Amniotic stem cell (primary cell): ENCODE measurements at regions not wholly inside any gene's neighbourhood (a gene's known extent, or its start where the extent isn't known, plus 50 kb on each side); places are given as distances from the start of the nearest gene placed in this dataset.

Experiments used
- DNase-seq: peaks from one replicate; lab custom pipeline; 2025; lab: John Stamatoyannopoulos, UW

GRCh38 chr14:38847161-38847560 is 255.9 kb downstream of the SEC23A start:
- no peak for DNase-seq

DNA sequence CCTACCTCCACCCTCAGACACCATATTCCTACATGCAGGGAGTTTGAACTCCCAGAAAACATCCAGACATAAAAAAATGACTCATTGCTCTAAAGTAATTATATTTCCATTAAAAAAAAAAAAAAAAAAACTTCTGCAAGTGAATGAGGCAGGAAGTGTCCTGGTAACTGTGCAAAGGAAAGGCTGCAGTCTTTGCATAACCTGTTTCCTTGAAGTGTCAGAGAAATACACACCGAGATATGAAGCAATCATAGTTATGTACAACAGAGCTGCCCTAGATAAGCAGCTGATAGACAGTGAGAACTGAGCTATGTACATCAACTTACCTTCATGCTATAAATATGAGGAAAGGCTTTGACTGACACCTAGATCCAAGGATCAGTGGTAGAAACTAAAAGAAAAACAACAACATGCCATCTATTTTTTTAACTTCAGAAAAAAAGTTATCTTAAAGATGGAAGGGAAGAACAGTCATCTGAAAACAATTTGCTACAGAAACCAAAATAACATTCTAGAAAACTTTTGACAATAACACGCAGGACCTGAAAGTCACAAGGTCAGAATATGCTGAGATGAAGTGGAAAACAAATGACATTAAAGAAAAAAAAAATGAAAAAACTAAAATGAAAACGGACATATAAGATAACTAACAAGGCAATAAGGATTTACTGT is 263.2 kb downstream of the SEC23A start:
- no peak for DNase-seq

GRCh38 chr14:38838979-38839323 is 264.1 kb downstream of the SEC23A start:
- no peak for DNase-seq

GRCh38 chr14:38838049-38838978 is 264.7 kb downstream of the SEC23A start:
- no peak for DNase-seq

GRCh38 chr14:38837343-38838048 is 265.5 kb downstream of the SEC23A start:
- DNase-seq: no peak

GRCh38 chr14:38836539-38836938 is 266.5 kb downstream of the SEC23A start:
- no peak for DNase-seq

DNA sequence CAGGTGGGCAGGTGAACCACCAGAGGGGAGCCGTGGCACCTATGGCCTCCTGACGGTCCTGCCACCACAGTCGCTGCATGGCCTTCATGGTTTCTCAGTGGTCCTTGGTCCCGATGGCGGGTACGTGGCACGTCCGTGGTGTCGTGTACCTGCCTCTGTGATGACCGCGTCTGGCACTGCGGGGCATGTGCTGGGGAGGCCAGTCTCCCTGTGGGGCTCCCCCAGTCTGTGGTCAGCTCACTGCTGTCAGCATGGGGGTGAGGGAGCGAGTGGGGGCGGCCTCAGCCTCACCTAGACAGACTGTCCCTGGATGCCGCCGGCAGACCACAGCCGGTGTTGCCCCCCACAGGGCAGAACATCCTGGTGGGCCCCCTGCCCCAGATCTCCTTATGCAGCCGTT is 267.2 kb downstream of the SEC23A start:
- no peak for DNase-seq

DNA sequence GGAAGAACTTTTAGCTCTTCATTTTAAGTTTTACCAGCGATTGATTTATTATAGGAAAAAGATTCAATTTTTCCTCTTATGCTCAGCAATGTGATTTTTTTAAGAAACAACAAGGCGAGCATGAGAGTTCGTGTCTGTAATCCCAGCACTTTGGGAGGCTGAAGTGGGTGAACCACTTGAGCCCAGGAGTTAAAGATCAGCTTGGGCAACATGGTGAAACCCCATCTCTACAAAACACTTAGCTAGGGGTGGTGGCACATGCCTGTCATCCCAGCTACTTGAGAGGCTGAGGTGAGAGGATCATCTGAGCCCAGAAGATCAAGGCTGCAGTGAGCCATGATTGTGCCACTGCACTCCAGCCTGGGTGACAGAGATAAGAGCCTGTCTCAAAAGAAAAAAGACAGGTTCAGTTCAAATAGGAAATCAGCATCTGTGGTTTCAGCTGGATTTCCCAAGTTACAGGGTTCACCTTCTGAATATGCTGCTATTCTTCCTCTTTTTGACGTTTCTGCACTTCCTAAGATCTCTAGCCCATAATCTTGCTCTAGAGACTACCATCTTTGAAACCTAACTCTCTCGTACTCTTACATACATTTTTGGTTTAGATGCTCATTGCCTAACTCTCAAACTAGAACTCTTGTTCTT is 274.7 kb downstream of the SEC23A start:
- DNase-seq: no peak

- no peak for DNase-seq
Observed at GRCh38 chr14:38824706-38825105, 278.3 kb downstream of the SEC23A start.

GRCh38 chr14:38818555-38818954 is 284.5 kb downstream of the SEC23A start:
- no peak for DNase-seq

DNA sequence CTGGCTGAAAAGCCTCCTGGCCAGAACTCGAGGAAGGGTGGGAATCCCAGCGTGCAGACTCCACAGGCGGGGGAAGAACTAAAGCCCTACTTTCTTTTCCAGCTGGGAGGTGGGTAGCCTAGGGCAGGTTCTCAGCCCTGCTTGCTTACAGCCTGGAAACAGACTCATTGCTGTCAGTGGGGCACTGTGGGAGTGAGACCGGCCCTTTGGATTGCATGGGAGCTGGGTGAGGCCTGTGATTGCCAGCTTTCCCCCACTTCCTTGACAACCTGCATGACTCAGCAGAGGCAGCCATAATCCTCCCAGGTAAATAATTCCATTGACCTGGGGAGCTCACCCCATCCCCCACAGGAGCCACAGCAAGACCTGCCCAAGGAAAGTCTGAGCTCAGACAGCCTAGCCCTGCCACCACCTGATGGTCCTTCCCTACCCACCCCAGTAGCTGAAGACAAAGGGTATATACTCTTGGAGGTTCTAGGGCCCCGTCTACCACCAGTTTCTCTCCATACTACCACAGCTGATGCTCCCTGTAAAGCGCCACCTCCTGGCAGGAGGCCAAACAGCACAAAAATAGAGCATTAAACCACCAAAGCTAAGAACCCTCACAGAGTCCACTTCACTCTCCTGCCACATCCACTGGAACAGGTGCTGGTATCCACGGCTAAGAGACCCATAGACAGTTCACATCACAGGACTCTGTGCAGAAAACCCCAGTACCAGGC is 294.1 kb downstream of the SEC23A start:
- no peak for DNase-seq

DNA sequence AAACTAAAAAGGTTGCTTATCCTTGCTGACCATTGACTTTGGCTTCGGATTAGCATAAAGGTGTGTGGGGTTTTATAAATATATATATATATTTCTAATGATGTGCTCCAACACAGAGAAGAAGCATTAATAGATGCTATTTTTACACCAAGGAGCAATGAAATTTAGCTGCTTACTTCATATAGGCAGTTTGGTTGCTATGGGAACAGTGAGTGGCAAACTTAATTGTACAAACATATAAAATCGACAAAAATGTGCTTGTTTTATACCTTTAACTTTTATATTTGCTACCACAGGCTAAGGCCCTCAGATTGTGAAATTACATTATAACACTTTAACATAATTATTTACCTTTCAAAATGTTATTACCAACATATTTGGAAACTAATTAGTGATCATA is 303.4 kb downstream of the SEC23A start:
- DNase-seq: no peak

- DNase-seq: no peak
Observed at GRCh38 chr14:38794677-38795076, 308.4 kb downstream of the SEC23A start.

DNA sequence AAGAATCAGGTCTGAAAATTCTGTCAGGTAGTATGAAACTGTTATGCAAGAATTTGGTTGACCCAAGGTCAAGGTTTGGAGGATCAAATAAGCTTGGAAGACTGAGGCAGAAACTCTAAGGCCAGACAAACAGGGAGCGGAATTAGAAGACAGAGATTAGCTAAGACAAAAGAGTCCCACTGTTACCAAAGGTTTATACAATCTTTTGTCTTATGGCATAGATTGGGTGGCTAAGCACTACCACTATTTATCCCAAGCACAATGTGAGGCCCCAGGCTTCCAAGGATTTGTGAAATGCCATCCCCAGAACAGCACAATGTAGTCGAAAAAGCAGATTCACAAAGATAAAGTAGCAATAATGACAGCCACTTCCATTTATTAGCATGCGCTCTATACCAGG is 311.2 kb downstream of the SEC23A start:
- DNase-seq: no peak

- DNase-seq: no peak
Observed at GRCh38 chr14:38790916-38791315, 312.1 kb downstream of the SEC23A start.

DNA sequence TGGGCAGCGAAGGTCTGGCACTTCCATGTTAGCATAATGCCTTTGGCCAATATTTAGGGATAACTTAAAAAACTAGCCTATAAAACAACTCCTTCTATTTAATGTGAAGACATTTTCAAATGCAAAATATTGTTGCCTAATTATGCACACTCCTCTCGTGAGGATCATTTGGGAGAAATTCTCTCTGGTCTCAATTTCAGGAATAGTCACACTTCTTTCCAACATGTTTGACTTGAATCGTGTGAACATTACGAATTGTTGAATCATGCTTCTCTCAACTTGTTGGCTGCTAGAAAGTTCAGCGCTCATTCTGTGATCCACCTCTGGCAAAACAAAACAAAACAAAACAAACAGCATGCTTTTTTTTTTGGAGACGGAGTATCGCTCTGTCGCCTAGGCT is 313.2 kb downstream of the SEC23A start:
- DNase-seq: no peak

DNA sequence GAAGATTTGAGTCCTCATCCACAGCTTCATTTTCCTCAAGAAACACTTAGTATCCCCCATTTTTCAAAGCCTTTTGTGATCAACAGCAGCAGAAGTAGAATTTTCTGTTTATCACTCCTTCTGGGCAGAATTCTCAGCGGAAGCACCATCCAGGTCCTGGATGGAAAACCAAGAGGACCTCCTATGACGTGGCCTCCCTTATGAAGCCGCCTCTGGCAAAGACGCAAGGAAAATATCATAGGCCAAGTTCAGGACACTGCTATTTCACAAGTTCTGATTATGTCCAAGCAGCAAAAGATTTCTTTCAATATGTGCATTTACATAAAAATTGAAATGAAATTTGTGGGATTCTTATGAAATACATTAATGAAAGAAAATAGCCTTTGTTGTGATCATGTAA is 315.0 kb downstream of the SEC23A start:
- no peak for DNase-seq

DNA sequence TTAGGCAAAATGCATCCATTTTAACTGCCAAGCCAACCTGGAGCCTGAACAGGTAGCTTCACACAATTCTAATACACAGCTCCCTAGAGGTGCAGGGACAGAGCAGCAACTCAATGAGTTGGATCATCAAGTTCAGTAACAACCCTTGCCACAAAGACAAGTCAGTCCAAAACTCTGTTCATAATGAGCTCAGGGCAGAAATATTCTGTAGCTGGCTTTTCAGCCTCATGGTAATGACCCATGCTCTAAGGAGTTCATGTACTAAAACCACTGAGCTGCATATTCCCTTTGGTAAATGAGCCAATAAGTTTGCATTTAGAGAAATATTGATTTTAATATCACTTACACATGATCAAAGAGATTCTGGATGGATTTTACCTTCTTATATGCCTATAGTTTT is 316.1 kb downstream of the SEC23A start:
- DNase-seq: no peak

- no peak for DNase-seq
Observed at GRCh38 chr14:38777401-38777800, 325.6 kb downstream of the SEC23A start.

DNA sequence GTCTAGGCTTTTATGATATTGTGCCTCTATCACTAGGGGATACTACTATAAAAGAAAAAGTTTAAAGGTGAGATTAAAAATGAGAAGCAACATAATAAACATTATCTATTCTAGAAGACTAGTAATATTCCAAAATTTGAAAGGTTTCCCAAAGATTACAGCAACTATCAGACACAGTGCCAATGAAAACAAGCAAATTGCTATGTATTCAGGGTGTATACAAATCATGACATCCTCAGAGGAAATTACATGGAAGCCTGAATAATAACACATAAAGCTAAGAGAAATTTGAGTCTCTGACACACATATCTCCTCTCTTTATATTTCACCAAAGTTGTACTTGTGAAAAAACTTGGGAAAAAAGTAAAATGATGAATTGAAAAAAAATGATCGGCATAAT is 327.0 kb downstream of the SEC23A start:
- no peak for DNase-seq

GRCh38 chr14:38774162-38774561 is 328.9 kb downstream of the SEC23A start:
- no peak for DNase-seq

DNA sequence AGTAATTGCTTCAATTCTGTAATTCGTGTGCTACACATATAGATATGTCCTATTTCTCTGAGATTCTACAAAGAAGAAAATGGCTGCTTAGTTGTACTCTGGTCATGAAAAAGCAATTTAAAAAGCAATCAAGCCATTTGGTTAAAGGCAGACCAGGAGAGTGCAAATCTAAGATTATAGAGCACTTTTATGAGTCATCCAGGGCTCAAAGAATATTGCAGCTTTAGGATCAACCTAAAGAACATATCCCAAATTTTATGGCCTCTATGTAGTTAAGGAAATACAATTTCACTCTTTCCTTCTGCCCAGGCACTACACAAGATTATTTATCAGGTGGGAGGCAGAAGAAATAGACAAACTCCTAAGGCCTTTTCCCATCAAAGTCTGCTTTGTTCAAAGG is 332.8 kb downstream of the SEC23A start:
- DNase-seq: no peak
